ENCODE measurements at regions not wholly inside any gene's neighbourhood (a gene's known extent, or its start where the extent isn't known, plus 50 kb on each side); places are given as distances from the start of the nearest gene placed in this dataset.

DNA sequence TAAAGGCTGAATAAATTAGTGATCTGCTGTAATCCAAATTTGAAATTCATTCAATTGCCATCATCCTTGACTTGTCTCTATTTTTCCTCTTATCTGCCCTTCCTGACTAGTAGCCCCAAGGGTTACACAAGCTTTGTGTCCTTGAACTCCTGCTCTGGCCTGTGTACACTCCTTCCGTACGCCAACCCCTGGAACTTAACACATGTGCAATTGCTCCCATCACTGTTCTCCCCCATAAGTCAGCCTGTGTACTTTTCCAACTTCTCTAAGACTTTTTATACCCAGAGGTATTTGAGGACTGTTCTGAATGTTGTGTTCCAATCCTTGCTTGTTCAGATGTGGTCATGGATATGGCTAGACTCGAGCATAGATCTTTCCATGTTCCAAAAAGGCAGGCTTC is 171.1 kb upstream of the G2E3 start:
- Mint-ChIP-seq H3K27ac (no peak overlapping the region), H3K4me3 (no peak overlapping the region), H3K4me1 (peaks cover 3% of the 10 kb centered on the region), H3K27me3 (ENCODE audit: low read depth) (peaks cover 33% of the 10 kb centered on the region), H3K36me3 (no peaks in the 10 kb centered on the region), H3K9me3 (no peaks in the 10 kb centered on the region)
- no peak for DNase-seq (ENCODE audit: low spot score in 2 of 2, unreplicated experiment in 2 of 2)
- TF ChIP-seq, protein P1, sequence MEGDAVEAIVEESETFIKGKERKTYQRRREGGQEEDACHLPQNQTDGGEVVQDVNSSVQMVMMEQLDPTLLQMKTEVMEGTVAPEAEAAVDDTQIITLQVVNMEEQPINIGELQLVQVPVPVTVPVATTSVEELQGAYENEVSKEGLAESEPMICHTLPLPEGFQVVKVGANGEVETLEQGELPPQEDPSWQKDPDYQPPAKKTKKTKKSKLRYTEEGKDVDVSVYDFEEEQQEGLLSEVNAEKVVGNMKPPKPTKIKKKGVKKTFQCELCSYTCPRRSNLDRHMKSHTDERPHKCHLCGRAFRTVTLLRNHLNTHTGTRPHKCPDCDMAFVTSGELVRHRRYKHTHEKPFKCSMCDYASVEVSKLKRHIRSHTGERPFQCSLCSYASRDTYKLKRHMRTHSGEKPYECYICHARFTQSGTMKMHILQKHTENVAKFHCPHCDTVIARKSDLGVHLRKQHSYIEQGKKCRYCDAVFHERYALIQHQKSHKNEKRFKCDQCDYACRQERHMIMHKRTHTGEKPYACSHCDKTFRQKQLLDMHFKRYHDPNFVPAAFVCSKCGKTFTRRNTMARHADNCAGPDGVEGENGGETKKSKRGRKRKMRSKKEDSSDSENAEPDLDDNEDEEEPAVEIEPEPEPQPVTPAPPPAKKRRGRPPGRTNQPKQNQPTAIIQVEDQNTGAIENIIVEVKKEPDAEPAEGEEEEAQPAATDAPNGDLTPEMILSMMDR (IDR thresholded peaks at IDR 0.05; ENCODE audit: unreplicated experiment) = no peak

DNA sequence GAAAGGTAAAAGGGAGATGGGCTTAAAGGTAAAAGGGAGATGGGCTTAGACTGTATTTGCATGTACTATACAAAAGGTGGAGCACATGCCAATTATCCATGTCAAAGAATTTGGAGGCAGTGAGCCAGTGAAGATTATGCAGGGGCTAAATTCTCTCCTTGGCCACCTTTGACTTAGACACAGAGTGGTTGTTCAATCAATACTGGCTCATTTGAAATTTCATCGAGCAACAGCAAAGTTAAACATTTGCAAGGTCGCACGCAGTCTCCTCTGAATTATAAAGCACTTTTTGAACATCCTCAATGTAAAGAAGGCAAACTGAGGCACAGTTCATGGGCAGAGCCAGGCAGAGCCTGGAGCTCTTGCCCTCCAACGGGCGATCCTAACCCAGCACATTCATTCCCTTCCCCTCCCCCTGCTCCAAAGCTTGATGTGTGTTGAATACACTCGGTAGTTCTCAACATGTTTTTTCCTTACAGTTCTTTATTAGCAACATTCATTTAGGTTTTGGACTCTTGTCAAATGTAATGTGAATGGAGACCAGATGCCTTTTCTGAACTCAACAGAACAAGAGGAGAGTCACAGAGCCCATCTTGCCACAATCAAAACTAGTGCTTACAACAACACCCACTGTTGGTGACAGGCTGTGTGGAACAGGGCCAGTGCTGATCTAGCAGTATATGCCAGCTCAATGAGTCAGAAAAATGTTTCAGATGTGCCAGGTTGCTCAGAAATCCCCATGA is 169.7 kb upstream of the G2E3 start:
- H3K36me3 Mint-ChIP-seq = no peaks in the 10 kb centered on the region
- no peak for DNase-seq (ENCODE audit: low spot score in 2 of 2, unreplicated experiment in 2 of 2)
- no peak overlapping the region for H3K4me3 Mint-ChIP-seq
- peaks cover 5% of the 10 kb centered on the region for H3K4me1 Mint-ChIP-seq
- H3K27ac Mint-ChIP-seq = no peak overlapping the region
- no peaks in the 10 kb centered on the region for H3K9me3 Mint-ChIP-seq
- TF ChIP-seq, protein P1 (IDR thresholded peaks at IDR 0.05; ENCODE audit: unreplicated experiment) = no peak
- H3K27me3 Mint-ChIP-seq (ENCODE audit: low read depth) = peaks cover 33% of the 10 kb centered on the region

DNA sequence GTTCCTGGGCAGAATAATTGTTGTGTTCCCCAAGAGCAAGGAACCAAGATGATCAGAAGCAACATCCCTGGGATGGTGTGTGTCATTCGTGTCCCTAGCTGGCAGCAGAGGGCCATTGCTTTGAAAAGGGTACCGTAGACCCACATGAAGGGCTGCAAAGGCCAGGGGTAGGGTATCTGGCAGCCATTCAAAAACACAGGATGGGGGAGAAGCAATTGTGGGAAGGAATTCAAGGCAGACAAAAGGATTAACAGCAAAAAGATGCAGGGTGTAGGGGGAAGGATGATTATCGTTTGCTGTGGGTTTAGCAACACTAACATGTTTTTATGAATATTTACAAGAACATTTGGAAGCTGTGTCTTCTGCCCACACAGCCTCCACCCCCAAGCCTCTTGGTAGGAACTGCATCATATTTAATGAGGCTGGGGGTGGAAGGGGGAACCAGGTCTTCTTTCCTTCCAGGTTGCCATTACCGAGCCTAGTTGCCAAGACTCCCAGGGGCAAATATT is 169.0 kb upstream of the G2E3 start:
- Mint-ChIP-seq H3K4me1 (peaks cover 5% of the 10 kb centered on the region), H3K4me3 (no peak overlapping the region), H3K27me3 (ENCODE audit: low read depth) (peaks cover 31% of the 10 kb centered on the region), H3K9me3 (no peaks in the 10 kb centered on the region), H3K36me3 (no peaks in the 10 kb centered on the region), H3K27ac (no peak overlapping the region)
- DNase-seq (ENCODE audit: low spot score in 2 of 2, unreplicated experiment in 2 of 2) = no peak
- TF ChIP-seq, protein P1 (IDR thresholded peaks at IDR 0.05; ENCODE audit: unreplicated experiment) = no peak

DNA sequence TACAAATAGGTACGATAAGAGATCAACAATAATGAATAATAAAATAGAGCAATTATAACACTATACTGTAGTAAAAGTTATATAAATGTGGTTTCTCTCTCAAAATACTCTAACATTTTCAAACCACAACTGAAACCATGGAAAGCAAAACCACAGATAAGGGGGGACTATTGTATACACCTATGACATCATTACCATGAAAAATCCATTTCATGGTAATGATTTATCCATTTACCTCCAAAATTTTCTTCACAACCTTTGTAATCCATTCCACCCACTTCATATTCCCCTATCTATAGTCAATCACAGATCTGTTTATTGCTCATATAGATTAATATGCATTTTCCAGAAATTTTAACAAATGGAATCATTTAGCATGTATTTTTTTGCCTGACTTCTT is 163.9 kb upstream of the G2E3 start:
- Mint-ChIP-seq H3K4me1 (peaks cover 3% of the 10 kb centered on the region), H3K4me3 (no peak overlapping the region), H3K9me3 (no peaks in the 10 kb centered on the region), H3K27ac (no peak overlapping the region), H3K27me3 (ENCODE audit: low read depth) (peaks cover 36% of the 10 kb centered on the region), H3K36me3 (no peaks in the 10 kb centered on the region)
- no peak for DNase-seq (ENCODE audit: low spot score in 2 of 2, unreplicated experiment in 2 of 2)
- TF ChIP-seq, protein P1 (IDR thresholded peaks at IDR 0.05; ENCODE audit: unreplicated experiment) = no peak

DNA sequence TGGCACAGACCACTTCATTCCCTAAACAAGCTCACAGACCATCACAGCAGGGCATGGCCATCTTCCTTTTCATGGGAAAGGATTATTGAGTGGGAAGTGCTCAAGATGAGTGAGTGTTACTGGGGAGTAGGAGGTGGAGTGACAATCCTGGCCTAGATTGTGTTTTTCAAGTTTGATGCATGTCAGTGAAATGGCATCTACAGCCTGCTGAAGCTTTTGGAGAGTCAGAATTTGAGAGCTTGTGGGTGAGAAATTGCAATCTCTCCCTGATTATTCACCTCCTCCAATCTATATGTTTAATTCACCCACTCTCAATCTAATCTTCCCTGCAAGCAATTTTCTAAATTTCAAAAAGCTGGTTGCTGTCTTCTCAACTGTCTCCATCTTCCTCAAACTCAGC is 156.1 kb upstream of the G2E3 start:
- peaks cover 28% of the 10 kb centered on the region for H3K27me3 Mint-ChIP-seq (ENCODE audit: low read depth)
- no peak overlapping the region for H3K4me3 Mint-ChIP-seq
- H3K36me3 Mint-ChIP-seq = no peaks in the 10 kb centered on the region
- no peak for DNase-seq (ENCODE audit: low spot score in 2 of 2, unreplicated experiment in 2 of 2)
- H3K4me1 Mint-ChIP-seq = no peaks in the 10 kb centered on the region
- no peak overlapping the region for H3K27ac Mint-ChIP-seq
- TF ChIP-seq, protein P1 (IDR thresholded peaks at IDR 0.05; ENCODE audit: unreplicated experiment) = no peak
- H3K9me3 Mint-ChIP-seq = peaks cover 6% of the 10 kb centered on the region
